Stomach (tissue), 8 donors: ENCODE measurements at regions not wholly inside any gene's neighbourhood (a gene's known extent, or its start where the extent isn't known, plus 50 kb on each side); places are given as distances from the start of the nearest gene placed in this dataset.

Experiments
- DNase-seq, 2 donors: peaks; one replicate each; pipeline versions ENCODE4 v3.0.0 to v3.0.0-alpha.2; 2013 to 2019
- H3K27ac ChIP-seq, 5 donors: fragments of 200-600 bp in 4 of 5; sonication (generic) in 4 of 5; one replicate each; pipeline ENCODE4 v1.5.1; 2013 to 2019; ENCODE audit warnings: mild to moderate bottlenecking in 1 of 5, moderate library complexity in 1 of 5
- H3K27me3 ChIP-seq, 3 donors: fragments of 200-600 bp; sonication (generic); one replicate each; pipeline ENCODE4 v1.5.1; 2017 to 2019; ENCODE audit warnings: mixed run types in 1 of 3
- H3K36me3 ChIP-seq, 4 donors: fragments of 200-600 bp; sonication (generic); 1 replicate in 3 of 4; 2 replicates in 1 of 4; pipeline ENCODE4 v1.5.1; 2016 to 2019
- H3K4me1 ChIP-seq, 4 donors: fragments of 200-600 bp; sonication (generic); one replicate each; pipeline ENCODE4 v1.5.1; 2016 to 2019
- H3K4me3 ChIP-seq, 4 donors: fragments of 200-600 bp; sonication (generic) in 3 of 4; one replicate each; pipeline ENCODE4 v1.5.1; 2016 to 2019; ENCODE audit warnings: mild to moderate bottlenecking in 1 of 4
- H3K9me3 ChIP-seq, 4 donors: fragments of 200-600 bp; sonication (generic); one replicate each; pipeline ENCODE4 v1.5.1; 2016 to 2019
- CTCF ChIP-seq, 7 experiments: fragments of 450-650 bp in 4 of 7; fragments of 200-600 bp in 3 of 7; sonication (generic) in 3 of 7; IDR thresholded peaks; one replicate each; pipeline ENCODE4 v1.5.1; 2016 to 2019; ENCODE audit warnings: antibody characterized with exemption in 7 of 7, control low read depth in 2 of 7, mild to moderate bottlenecking in 1 of 7
- EP300 ChIP-seq: sonication (generic); formaldehyde crosslinking; IDR thresholded peaks from one replicate; pipeline ENCODE4 v1.6.1; 2017; ENCODE audit warnings: antibody characterized with exemption
- POLR2A ChIP-seq, 4 donors: fragments of 450-650 bp; IDR thresholded peaks; one replicate each; pipeline ENCODE4 v1.6.1; 2016; ENCODE audit warnings: antibody characterized with exemption in 4 of 4, control low read depth in 2 of 4, mild to moderate bottlenecking in 1 of 4, moderate library complexity in 1 of 4
- POLR2AphosphoS5 ChIP-seq, 3 donors: sonication (generic); formaldehyde crosslinking; IDR thresholded peaks; one replicate each; pipeline ENCODE4 v1.6.1; 2016; ENCODE audit warnings: antibody characterized with exemption in 3 of 3
- WGBS, 5 donors: extraction: QIAGEN DNeasy Blood & Tissue Kit in 3 of 5; methylation state at CpG; one replicate each; pipeline versions ENCODE4 v1.1.5 to v1.1.7; 2013 to 2018; 5-methylcytosine and 5-hydroxymethylcytosine counted together
- intact Hi-C: fragments of 100-400 bp; cut with DNase I; formaldehyde crosslinking; loops from one replicate; pipeline ENCODE4 v1.15.1; 2023; ENCODE audit warnings: low total_unique reads
- donor health status: healthy with polysubstance abuse.
- donor health status: Bipolar disorder and iron deficiency.
- donor health status: healthy.

GRCh38 chr2:2639251-2640139 is 308.4 kb upstream of the MYT1L start:
- no peak for DNase-seq
- TF ChIP-seq POLR2A (IDR thresholded peaks at IDR 0.05) (no peak), CTCF (IDR thresholded peaks at IDR 0.05) (no peak), POLR2AphosphoS5 (IDR thresholded peaks at IDR 0.05) (no peak), EP300 (no peak)
- H3K4me1 ChIP-seq: no peaks in the 10 kb centered on the region

GRCh38 chr2:2638547-2639220 is 307.6 kb upstream of the MYT1L start:
- intact Hi-C loops: no loop called here
- no peak for TF ChIP-seq POLR2AphosphoS5 (IDR thresholded peaks at IDR 0.05)
- no peak for TF ChIP-seq POLR2A (IDR thresholded peaks at IDR 0.05)
- TF ChIP-seq CTCF (IDR thresholded peaks at IDR 0.05): no peak
- TF ChIP-seq EP300: no peak
- no peak for DNase-seq
- no peak overlapping the region for H3K27ac ChIP-seq
- H3K4me1 ChIP-seq: no peaks in the 10 kb centered on the region
- H3K36me3 ChIP-seq: no peaks in the 10 kb centered on the region
- no peaks in the 10 kb centered on the region for H3K9me3 ChIP-seq
- whole genome bisulfite sequencing, 5 donors: 58 to 72% (median 65%) methylated on average over 6 to 11 of the region's 11 CpGs
- no peak overlapping the region for H3K4me3 ChIP-seq
- peaks cover 0 to 39% (median 0%) of the 10 kb centered on the region in 3 donors for H3K27me3 ChIP-seq

More at GRCh38 chr2:2639251-2640139, 308.4 kb upstream of the MYT1L start:
- Histone ChIP-seq H3K9me3 (no peaks in the 10 kb centered on the region), H3K27ac (no peak overlapping the region), H3K27me3 (peaks cover 0 to 39% (median 0%) of the 10 kb centered on the region in 3 donors), H3K4me3 (no peak overlapping the region), H3K36me3 (no peaks in the 10 kb centered on the region)
- WGBS, 5 donors: 66 to 73% (median 71%) methylated on average over 26 to 31 of the region's 31 CpGs
- intact Hi-C loops: no loop called here

GRCh38 chr2:2636813-2637212 is 305.7 kb upstream of the MYT1L start:
- intact Hi-C loops: no loop called here
- H3K27me3 ChIP-seq: peaks cover 0 to 35% (median 0%) of the 10 kb centered on the region in 3 donors
- no peak for DNase-seq
- 85 to 93% (median 88%) methylated on average over 5 of the region's 5 CpGs for WGBS, 5 donors
- no peaks in the 10 kb centered on the region for H3K36me3 ChIP-seq
- H3K9me3 ChIP-seq: no peaks in the 10 kb centered on the region
- no peak for TF ChIP-seq EP300
- no peak for TF ChIP-seq CTCF (IDR thresholded peaks at IDR 0.05)
- no peak for TF ChIP-seq POLR2A (IDR thresholded peaks at IDR 0.05)
- TF ChIP-seq POLR2AphosphoS5 (IDR thresholded peaks at IDR 0.05): no peak
- H3K27ac ChIP-seq: no peak overlapping the region
- no peaks in the 10 kb centered on the region for H3K4me1 ChIP-seq
- H3K4me3 ChIP-seq: no peak overlapping the region

- Histone ChIP-seq H3K27me3 (peaks cover 0 to 26% (median 0%) of the 10 kb centered on the region in 3 donors), H3K27ac (no peak overlapping the region), H3K4me1 (no peaks in the 10 kb centered on the region), H3K36me3 (no peaks in the 10 kb centered on the region), H3K4me3 (no peak overlapping the region), H3K9me3 (no peaks in the 10 kb centered on the region)
- DNase-seq: no peak
- intact Hi-C loops: no loop called here
- 79 to 93% (median 87%) methylated on average over 6 of the region's 6 CpGs for WGBS, 5 donors
- TF ChIP-seq POLR2AphosphoS5 (IDR thresholded peaks at IDR 0.05) (no peak), CTCF (IDR thresholded peaks at IDR 0.05) (no peak), EP300 (no peak), POLR2A (IDR thresholded peaks at IDR 0.05) (no peak)
Measured at GRCh38 chr2:2635025-2635528, 304.0 kb upstream of the MYT1L start.
